NCI-H2107 treated with DMSO at 0.1 percent for 48 hours (cell line): ENCODE measurements at regions not wholly inside any gene's neighbourhood (a gene's known extent, or its start where the extent isn't known, plus 50 kb on each side); places are given as distances from the start of the nearest gene placed in this dataset.

ENCODE experiments used
- DNase-seq: peaks from one replicate; lab custom pipeline; 2025; ENCODE audit not compliant: unreplicated experiment; lab: John Stamatoyannopoulos, UW

DNA sequence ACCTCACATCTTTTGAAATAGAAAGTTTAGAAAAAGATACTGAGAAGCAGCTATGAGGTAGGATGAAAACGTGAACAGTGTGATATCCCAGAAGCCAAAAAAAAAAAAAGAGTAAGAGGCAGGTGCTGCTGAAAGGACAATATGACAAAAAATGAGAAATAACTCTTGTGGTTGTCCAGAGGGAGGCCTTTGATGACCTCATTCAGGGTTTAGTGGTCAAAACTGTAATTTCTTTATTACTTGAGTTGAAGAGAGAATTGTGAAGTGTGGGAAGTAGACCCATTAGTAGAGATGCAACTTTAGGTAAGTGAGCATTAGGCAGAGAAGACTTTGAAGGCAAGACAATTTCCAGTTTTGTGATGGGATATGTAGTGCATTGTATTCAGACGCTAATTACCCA lies 1306.3 kb upstream of the ACO1 start:
- no peak for DNase-seq

DNA sequence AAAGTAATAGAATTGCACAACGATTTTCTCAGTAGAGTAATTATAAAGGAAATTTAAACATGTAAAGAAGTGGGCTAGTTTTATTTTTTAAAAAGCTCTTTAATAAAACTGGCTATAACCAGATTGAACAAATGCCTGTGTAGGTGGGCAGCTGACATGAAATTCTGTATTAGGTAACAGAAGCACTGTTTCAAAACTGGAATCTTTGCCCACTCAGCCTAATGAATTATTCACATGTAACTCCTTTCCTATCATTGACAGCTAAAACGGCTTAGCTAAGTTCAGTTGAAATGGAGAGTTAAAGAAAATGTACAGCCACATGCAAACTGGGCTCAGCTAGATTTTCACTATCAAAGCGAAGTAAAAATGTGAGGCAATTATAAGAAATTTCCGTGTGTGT lies 1300.1 kb upstream of the ACO1 start:
- DNase-seq: no peak

DNA sequence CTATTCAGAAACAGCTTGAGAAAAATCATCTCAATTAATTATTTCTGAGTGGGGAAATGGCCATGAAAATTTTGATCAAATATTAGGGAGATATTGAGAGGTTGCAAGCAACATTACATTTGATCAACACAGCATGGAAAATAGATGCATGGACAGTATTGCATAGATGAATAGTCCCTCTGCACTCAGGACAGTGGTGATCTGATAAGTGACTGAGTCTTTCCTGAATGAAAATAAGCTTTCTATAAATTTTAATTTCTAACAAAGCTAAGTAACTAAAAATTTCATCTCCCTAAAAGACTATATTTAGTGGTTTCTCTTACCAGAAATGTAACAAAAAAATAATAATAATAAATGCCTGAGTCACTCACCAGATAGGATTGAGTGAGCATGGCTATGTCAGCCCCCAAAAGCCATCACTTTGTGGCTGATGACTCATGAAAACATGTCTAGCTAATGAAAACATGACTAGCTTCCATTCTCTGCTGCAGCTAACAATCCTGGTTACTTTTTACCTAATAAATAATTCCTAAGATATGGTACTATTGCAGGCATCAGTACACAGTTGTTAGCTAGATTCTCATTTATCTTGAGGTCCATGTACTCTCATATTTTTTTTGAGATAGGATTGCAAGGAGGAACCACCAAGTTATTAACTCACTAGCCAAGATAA lies 1294.8 kb upstream of the ACO1 start:
- no peak for DNase-seq

DNA sequence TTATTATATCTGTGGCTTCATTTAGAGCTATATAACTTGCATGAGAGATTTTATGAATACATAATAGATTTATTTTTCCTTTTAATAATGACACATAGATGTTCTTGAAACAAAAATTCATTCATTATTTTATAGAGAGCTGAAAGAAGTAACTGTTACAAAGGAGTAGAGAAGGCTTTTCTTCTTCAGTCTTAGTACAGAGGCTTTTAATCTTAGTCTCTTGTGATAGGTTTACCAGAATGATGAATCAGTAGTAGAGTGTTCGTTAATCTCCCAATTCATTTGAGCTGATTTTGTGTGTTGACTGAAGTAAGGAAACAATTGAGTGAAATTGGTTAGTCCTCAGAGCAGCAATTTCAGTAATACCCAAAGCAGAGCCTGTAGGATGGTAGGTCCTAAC lies 1284.1 kb upstream of the ACO1 start:
- no peak for DNase-seq

- no peak for DNase-seq
Measured at GRCh38 chr9:31103836-31104235, 1280.6 kb upstream of the ACO1 start.

DNA sequence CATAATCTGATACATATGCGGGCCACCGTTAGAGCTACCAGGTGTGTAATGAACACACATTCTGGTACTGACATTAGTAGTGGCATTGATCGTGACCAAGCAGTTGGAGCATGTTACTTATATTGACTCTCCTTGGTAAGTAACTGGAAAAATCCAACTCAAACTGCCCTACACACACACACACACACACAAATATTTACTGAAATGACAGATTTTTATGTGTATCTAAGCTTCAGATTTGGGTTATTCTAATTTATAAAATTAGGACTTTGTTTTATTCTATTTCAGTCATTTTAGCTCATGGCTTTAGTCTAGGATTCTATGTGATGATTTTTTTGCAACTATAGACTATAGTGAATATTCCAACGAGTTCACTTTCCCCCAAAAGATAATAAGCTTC lies 1280.2 kb upstream of the ACO1 start:
- no peak for DNase-seq

DNA sequence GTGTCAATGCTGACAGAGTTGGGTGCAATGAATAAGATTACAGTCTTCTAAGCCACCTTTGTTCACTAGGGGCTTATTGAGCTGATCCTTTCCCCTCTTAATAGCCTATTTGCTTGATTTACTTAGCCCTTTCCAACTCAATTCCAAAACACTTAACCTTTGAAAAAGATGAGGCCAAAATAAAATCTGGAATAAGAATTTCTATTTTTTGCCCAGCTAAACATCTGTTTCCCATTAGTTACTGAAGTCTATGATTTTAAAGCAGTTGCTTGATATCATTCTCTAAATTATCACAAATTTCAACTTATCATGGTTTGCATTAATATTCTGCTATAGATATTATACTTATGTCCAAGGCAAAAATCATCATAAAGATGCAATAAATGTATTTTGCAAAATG lies 1272.0 kb upstream of the ACO1 start:
- DNase-seq: no peak

DNA sequence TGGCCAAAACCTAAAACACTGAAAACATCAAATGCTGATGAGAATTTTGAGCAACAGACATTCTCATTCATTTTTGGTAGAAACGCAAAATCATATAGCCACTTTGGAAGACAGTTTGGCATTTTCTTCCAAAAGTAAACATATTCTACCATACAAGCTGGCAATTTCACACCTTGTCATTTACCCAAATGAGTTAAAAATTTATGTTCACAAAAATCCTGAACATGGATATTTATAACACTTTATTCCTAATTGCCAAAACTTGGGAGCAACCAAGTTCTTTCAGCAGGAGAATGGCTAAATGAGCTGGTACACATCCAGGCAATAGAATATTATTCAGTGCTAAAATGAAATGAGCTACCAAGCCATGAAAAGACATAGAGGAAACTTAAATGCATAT lies 1270.1 kb upstream of the ACO1 start:
- DNase-seq: no peak

DNA sequence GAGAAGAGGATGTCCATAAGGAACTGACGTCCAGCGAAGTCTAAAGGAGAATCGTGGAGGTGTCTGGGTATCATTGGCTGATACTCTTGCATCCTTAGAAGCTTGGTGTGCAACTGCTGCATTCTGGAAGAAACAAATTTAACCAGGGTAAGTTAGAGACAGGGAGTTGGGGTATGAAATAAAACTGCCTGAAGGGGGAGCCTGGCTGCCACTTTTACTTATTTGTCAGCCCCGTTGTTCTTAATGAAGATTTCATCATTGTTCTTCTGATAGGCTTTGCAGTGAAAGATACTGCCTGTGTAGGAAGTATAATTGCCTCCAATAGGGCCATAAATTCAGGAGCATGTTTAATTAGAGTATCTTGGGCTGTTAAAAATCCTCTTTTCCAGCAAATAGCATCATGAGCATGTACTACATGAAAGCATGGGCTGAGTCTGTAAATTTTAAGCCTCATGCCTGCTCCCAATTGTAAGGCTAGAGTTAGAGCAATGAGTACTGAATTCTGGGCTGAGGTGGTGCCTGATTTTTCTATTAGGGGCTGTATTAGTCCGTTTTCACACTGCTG lies 1264.5 kb upstream of the ACO1 start:
- peak; percentile 32 for DNase-seq

- DNase-seq: no peak
Measured at GRCh38 chr9:31124389-31124788, 1260.1 kb upstream of the ACO1 start.

DNA sequence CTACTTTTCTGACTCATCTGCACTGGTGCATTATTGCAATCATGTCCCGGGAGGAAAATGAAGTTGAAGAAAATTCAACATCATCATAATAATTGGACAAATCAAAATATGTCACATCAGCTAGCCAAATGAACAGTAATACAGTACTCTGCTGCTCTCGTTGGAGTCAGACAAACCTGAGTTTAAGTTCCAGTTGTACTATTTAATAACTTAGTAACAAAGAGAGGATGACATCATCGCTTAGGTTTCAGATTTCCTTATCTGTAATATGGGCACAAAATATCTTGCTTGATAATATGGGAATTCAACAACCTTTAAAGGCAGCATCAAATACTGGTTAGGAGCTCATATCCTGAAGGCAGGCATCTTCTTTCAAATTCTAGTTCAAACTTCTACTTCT lies 1248.9 kb upstream of the ACO1 start:
- no peak for DNase-seq

DNA sequence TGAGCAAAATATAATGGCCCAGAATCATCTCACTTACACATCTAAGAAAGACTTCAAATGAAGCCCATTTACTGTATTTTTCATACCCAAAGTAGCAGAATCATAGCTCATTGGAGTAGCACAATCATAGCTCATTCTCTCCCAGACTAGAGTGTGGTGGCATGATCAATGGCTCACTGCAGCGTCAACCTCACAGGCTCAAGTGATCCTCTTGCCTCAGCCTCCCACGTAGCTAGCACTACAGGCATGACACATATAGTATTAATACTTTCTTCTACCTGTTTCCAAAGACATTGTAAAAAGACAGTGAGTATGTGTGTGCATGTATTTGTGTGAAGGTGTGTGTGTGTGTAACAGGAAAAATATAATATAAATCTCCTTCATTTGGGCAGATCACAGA lies 1247.9 kb upstream of the ACO1 start:
- DNase-seq: no peak

GRCh38 chr9:31137176-31138160 lies 1247.0 kb upstream of the ACO1 start:
- DNase-seq: no peak

DNA sequence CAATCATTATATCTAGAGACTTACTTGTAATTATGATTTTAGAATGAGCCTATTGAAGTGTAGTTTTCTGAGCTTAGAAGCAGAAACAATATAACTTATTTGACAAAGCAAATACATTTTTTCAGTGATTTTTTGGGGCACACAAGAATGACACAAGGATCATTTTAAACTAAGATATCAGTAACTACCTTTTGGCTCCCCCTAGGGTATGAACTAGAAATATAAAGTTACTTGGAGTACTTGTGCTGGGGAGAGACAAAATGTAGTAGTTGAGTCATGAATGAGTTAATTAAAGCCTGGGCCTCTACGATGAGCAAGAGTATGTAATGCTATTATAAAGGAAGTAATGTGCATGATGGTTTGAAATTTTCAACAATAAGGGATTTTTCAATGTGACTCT lies 1244.1 kb upstream of the ACO1 start:
- no peak for DNase-seq

DNA sequence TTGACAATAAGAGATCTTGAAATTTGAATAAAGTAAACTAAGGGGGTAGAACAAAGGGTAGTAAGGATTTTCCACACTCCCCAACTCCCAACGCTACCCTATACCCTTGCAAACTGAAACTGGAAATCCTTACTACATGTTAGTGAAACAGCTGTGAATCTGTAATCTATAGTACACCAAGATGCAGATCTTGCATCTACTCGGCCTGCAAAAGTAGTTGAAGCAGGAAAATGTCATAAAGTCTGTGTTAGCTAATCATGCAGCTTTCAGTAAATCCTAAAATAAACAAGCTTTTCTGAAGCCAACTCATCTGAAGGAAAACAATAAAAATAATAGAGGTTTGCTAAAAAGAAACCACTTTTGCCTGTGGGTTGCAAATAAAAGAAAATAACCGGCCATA lies 1242.0 kb upstream of the ACO1 start:
- no peak for DNase-seq

DNA sequence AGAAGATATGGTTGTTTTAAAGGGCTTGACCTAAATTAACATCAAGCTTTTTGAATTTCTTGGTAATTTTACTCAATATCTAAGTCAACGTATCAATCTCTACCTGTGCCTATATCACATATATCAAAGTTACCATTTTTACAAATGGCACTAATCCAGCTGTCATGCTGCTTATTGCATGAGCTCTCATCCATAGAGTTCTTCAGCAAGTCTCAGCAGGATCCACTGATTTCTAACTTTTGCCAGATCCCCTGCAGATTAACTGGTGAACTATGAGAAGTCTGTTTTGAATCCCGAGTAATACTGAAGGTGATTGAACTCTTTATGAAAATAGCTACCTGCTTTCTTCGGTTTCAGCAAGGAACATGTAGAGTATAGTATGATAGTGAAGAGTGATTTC lies 1239.8 kb upstream of the ACO1 start:
- DNase-seq: no peak

DNA sequence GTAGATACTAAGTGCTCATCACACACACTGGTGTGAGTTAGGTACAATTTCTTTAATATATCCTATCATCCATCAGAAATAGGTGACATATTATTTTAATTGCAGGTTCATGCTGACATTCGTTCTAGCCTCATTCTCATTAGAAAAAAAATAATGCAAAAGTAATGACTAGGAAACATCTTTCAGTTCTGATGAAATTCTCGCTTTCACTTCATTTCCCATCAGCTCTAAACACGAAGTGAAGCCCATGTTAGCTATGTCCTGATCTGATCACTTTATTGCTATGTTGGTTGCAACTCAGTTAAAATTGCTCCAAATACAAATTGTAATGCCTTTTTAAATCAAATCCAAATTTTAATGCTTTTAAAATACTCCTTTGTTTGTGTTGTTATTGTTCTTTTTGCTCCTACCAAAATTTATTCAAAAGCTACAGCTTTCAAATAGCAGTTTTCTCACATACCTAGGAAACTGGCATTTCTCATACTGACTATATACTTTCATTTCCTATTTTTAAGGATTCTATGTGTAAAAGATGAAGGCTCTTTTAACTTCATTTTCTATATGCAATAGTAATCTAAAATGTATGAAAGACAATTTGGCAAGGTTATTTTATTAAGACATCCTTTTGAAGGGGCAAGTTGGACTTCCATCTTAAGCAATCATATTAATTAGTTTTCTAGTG lies 1237.8 kb upstream of the ACO1 start:
- no peak for DNase-seq

- no peak for DNase-seq
Measured at GRCh38 chr9:31153250-31153840, 1231.1 kb upstream of the ACO1 start.

GRCh38 chr9:31166516-31166915 lies 1217.9 kb upstream of the ACO1 start:
- no peak for DNase-seq

- no peak for DNase-seq
Measured at GRCh38 chr9:31168161-31168560, 1216.3 kb upstream of the ACO1 start.

GRCh38 chr9:31174681-31175080 lies 1209.8 kb upstream of the ACO1 start:
- DNase-seq: no peak
